ENCODE measurements at regions not wholly inside any gene's neighbourhood (a gene's known extent, or its start where the extent isn't known, plus 50 kb on each side); places are given as distances from the start of the nearest gene placed in this dataset.

DNA sequence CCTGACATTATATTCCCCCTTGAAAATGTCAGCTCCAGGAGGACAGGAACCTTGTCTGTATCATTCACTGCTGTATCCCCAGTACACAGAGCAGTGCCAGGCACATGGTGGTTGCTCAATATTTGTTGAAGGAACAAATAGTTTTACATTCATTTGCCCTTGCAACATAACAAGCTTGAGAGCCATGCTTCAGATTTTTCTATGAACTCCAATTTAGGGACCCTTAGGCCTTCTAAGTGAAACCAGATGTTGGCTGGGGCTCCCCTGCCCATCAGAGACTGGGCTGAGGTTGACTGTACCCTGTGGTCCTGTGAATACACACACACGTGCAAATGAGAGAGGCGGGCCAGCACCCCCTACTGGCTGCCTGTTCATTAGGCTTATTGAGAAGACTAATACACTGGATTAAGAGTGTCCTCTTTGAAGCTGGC, 214.9 kb upstream of the WWC1 start:
- TF ChIP-seq EZH2 (IDR thresholded peaks at IDR 0.05; ENCODE audit: borderline replicate concordance, low read length): no peak
- TF ChIP-seq, protein P1, sequence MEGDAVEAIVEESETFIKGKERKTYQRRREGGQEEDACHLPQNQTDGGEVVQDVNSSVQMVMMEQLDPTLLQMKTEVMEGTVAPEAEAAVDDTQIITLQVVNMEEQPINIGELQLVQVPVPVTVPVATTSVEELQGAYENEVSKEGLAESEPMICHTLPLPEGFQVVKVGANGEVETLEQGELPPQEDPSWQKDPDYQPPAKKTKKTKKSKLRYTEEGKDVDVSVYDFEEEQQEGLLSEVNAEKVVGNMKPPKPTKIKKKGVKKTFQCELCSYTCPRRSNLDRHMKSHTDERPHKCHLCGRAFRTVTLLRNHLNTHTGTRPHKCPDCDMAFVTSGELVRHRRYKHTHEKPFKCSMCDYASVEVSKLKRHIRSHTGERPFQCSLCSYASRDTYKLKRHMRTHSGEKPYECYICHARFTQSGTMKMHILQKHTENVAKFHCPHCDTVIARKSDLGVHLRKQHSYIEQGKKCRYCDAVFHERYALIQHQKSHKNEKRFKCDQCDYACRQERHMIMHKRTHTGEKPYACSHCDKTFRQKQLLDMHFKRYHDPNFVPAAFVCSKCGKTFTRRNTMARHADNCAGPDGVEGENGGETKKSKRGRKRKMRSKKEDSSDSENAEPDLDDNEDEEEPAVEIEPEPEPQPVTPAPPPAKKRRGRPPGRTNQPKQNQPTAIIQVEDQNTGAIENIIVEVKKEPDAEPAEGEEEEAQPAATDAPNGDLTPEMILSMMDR (IDR thresholded peaks at IDR 0.05; ENCODE audit: low read length): peak; percentile 58
- Histone ChIP-seq H3K27me3 (ENCODE audit: insufficient read depth, low read length) (no peaks in the 10 kb centered on the region), H3K9me2 (ENCODE audit: low read depth, low read length) (no peaks in the 10 kb centered on the region), H3K36me3 (ENCODE audit: insufficient read depth, low read length) (no peaks in the 10 kb centered on the region), H3K9ac (ENCODE audit: low read length) (no peak overlapping the region), H3K4me2 (ENCODE audit: low read length) (no peak overlapping the region), H3F3A (ENCODE audit: insufficient read depth, low read length) (no peaks in the 10 kb centered on the region), H3K27ac (ENCODE audit: low read depth, low read length, poor library complexity, severe bottlenecking) (no peak overlapping the region), H2AFZ (ENCODE audit: low read length) (no peak overlapping the region), H4K20me1 (ENCODE audit: insufficient read depth, low read length) (no peaks in the 10 kb centered on the region), H3K9me3 (ENCODE audit: low read length) (no peaks in the 10 kb centered on the region), H3K4me3 (ENCODE audit: low read depth, low read length, poor library complexity, severe bottlenecking) (no peak overlapping the region), H3K79me2 (ENCODE audit: insufficient read depth, low read length) (no peaks in the 10 kb centered on the region), H3K4me1 (ENCODE audit: insufficient read depth, low read length, severe bottlenecking) (no peaks in the 10 kb centered on the region)

GRCh38 chr5:168085261-168086031, 206.0 kb upstream of the WWC1 start:
- Histone ChIP-seq H3K27ac (ENCODE audit: low read depth, low read length, poor library complexity, severe bottlenecking) (no peak overlapping the region), H3K9ac (ENCODE audit: low read length) (no peak overlapping the region), H3K4me3 (ENCODE audit: low read depth, low read length, poor library complexity, severe bottlenecking) (no peak overlapping the region), H3K79me2 (ENCODE audit: insufficient read depth, low read length) (no peaks in the 10 kb centered on the region), H3K4me2 (ENCODE audit: low read length) (no peak overlapping the region), H3K36me3 (ENCODE audit: insufficient read depth, low read length) (no peaks in the 10 kb centered on the region), H3K27me3 (ENCODE audit: insufficient read depth, low read length) (no peaks in the 10 kb centered on the region), H3K4me1 (ENCODE audit: insufficient read depth, low read length, severe bottlenecking) (no peaks in the 10 kb centered on the region), H2AFZ (ENCODE audit: low read length) (no peak overlapping the region), H3K9me3 (ENCODE audit: low read length) (no peaks in the 10 kb centered on the region), H3F3A (ENCODE audit: insufficient read depth, low read length) (no peaks in the 10 kb centered on the region), H4K20me1 (ENCODE audit: insufficient read depth, low read length) (no peaks in the 10 kb centered on the region), H3K9me2 (ENCODE audit: low read depth, low read length) (no peaks in the 10 kb centered on the region)
- TF ChIP-seq, protein P1 (IDR thresholded peaks at IDR 0.05; ENCODE audit: low read length): no peak

DNA sequence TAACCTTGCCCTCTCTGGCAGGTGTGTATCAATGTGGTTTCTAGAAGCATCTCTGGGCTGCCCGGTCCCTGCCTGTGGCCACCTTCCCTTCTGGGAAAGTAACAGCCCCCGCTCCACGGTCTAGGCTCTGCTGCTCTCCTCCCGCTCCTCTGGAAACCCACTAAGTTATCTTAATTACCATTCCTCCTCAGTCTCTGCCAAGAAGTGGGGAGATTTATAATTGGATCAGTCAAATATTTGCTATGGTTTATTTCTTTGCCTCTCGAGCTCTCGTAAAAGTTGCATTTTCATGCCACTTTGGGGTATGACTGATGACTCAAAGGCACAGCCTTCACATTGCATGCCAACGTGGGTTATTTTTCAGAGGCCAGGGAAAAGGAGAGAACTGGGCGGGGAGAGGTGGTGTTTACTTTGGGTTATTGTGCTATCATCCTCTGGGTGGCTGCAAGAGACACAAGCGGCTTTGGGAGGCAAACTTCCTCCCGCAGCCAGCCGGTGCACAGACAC, 205.3 kb upstream of the WWC1 start:
- Histone ChIP-seq H3K9me2 (ENCODE audit: low read depth, low read length) (no peaks in the 10 kb centered on the region), H3K9me3 (ENCODE audit: low read length) (no peaks in the 10 kb centered on the region), H3K27ac (ENCODE audit: low read depth, low read length, poor library complexity, severe bottlenecking) (no peak overlapping the region), H3F3A (ENCODE audit: insufficient read depth, low read length) (no peaks in the 10 kb centered on the region), H3K27me3 (ENCODE audit: insufficient read depth, low read length) (no peaks in the 10 kb centered on the region), H3K36me3 (ENCODE audit: insufficient read depth, low read length) (no peaks in the 10 kb centered on the region), H3K9ac (ENCODE audit: low read length) (no peak overlapping the region), H2AFZ (ENCODE audit: low read length) (no peak overlapping the region), H3K4me1 (ENCODE audit: insufficient read depth, low read length, severe bottlenecking) (no peaks in the 10 kb centered on the region), H4K20me1 (ENCODE audit: insufficient read depth, low read length) (no peaks in the 10 kb centered on the region), H3K4me3 (ENCODE audit: low read depth, low read length, poor library complexity, severe bottlenecking) (no peak overlapping the region), H3K4me2 (ENCODE audit: low read length) (no peak overlapping the region), H3K79me2 (ENCODE audit: insufficient read depth, low read length) (no peaks in the 10 kb centered on the region)
- TF ChIP-seq, protein P1 (IDR thresholded peaks at IDR 0.05; ENCODE audit: low read length): no peak
- no peak for TF ChIP-seq EZH2 (IDR thresholded peaks at IDR 0.05; ENCODE audit: borderline replicate concordance, low read length)
